Activated B cell treated with CpG ODN at 0.5 μM for 24 hours (primary cell): ENCODE measurements at regions not wholly inside any gene's neighbourhood (a gene's known extent, or its start where the extent isn't known, plus 50 kb on each side); places are given as distances from the start of the nearest gene placed in this dataset.

Experiments used
- ATAC-seq: fragments of 200-7000 bp; cut with Tn5 transposase; one replicate; pipeline ENCODE4 v1.10.0; 2021; ENCODE audit warnings: low read depth, mild to moderate bottlenecking, moderate library complexity
- CTCF ChIA-PET: fragments of 350-600 bp; sonication (Branson Sonifier 250); formaldehyde crosslinking; loops from one replicate; lab custom pipeline; 2021; ENCODE audit warnings: antibody characterized with exemption; lab: Charles Lee
- POLR2A ChIA-PET: fragments of 350-600 bp; sonication (Branson Sonifier 250); formaldehyde crosslinking; loops from one replicate; lab custom pipeline; 2021; ENCODE audit warnings: antibody characterized with exemption; lab: Charles Lee
- DNase-seq: peaks from one replicate; pipeline ENCODE4 v3.0.0; 2022
- H3K27ac Mint-ChIP-seq: one replicate; pipeline ENCODE4 v1.8.0; 2020; ENCODE audit warnings: mixed read lengths
- H3K27me3 Mint-ChIP-seq: one replicate; pipeline ENCODE4 v1.8.0; 2021; ENCODE audit warnings: mixed read lengths
- H3K36me3 Mint-ChIP-seq: one replicate; pipeline ENCODE4 v1.8.0; 2021; ENCODE audit warnings: low read depth, mixed read lengths
- H3K4me1 Mint-ChIP-seq: one replicate; pipeline ENCODE4 v1.8.0; 2021; ENCODE audit warnings: mixed read lengths
- H3K4me3 Mint-ChIP-seq: one replicate; pipeline ENCODE4 v1.8.0; 2020; ENCODE audit warnings: mild to moderate bottlenecking, mixed read lengths
- H3K9me3 Mint-ChIP-seq: one replicate; pipeline ENCODE4 v1.8.0; 2020; ENCODE audit warnings: mixed read lengths
- intact Hi-C: fragments of 100-400 bp; cut with micrococcal nuclease; formaldehyde crosslinking; loops from one replicate; pipeline ENCODE4 v1.15.1; 2024
- TF ChIP-seq, protein P1 (sequence below): fragments of 200-600 bp; IDR thresholded peaks from one replicate; pipeline ENCODE4 v1.8.0; 2022; ENCODE audit warnings: antibody characterized with exemption, mild to moderate bottlenecking

DNA sequence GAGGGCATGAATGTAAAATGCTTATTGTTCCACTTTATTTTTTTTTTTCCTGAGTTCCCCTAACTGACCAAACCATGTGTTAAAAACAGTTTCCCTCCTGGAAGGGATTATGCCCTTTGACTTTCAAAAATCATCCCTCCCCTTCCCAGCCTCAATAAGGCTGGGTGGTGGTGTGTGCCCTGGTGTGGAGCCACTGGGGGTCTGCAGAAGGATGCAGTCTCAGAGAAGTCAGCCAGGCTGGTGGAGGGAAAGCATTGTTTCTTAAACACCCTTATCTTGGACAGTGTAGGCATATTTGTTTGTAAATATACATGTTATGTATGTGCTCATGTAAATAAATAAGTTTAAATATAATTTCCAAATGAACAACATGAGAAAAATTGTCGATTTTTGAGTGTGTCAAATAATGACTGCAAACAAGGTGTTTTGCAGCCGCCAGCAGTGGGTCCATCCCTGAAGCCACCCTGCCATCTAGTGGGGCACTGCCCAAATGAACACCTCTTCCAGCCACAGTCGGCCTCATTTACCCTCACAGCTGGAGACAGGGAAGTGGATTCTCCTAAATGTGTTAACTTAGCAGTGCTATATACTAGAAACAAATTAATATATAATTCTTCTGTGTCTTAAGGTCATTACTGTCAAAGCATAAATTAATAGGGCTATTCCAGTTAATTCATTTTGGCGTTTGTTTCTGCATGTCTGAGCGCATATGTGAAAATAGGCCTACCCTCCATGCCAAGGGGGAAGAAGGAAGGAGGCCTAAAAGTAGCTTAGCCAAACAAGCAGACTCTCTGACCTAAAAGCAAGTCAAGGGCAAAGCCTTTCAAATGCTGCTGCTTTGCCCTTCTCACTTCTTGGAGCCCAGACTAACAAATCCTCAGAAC is 209.6 kb upstream of the PIK3C3 start:
- TF ChIP-seq, protein P1, sequence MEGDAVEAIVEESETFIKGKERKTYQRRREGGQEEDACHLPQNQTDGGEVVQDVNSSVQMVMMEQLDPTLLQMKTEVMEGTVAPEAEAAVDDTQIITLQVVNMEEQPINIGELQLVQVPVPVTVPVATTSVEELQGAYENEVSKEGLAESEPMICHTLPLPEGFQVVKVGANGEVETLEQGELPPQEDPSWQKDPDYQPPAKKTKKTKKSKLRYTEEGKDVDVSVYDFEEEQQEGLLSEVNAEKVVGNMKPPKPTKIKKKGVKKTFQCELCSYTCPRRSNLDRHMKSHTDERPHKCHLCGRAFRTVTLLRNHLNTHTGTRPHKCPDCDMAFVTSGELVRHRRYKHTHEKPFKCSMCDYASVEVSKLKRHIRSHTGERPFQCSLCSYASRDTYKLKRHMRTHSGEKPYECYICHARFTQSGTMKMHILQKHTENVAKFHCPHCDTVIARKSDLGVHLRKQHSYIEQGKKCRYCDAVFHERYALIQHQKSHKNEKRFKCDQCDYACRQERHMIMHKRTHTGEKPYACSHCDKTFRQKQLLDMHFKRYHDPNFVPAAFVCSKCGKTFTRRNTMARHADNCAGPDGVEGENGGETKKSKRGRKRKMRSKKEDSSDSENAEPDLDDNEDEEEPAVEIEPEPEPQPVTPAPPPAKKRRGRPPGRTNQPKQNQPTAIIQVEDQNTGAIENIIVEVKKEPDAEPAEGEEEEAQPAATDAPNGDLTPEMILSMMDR = no peak
- intact Hi-C loops = no loop called here
- ATAC-seq (no peak), DNase-seq (no peak)
- Mint-ChIP-seq H3K4me1 (no peaks in the 10 kb centered on the region), H3K4me3 (no peak overlapping the region), H3K9me3 (no peaks in the 10 kb centered on the region), H3K27ac (no peak overlapping the region), H3K27me3 (no peaks in the 10 kb centered on the region), H3K36me3 (no peaks in the 10 kb centered on the region)
- CTCF ChIA-PET = no interaction called here
- POLR2A ChIA-PET = no interaction called here

DNA sequence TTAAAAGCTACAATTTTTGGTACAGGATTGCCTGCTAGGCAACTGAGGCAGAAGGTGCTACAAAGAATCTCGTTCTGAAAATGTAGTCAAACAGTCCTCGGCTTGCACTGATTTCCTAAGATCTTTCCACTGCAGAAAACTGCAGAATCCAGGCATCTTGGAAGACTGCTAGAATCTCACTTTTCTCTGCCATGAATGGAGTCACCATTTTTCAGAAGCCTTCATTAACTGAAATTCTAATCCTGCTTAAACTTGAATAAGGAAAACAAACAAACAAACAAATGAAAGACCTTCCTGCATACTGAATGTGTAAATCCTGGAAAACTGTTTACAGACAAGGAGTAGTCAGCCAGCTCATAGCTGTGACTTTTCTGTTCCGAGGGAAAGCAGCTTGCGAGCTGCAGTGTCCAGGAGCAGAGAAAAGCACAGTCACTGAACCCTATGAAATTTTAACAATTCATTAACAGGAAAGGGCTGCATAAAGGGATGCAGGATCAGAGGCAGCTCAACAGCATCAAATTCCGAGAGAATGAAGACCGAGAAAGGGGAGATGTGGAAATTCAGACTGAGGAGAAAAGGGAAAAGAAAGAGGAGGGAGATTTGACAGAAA is 210.5 kb upstream of the PIK3C3 start:
- no peaks in the 10 kb centered on the region for H3K36me3 Mint-ChIP-seq
- TF ChIP-seq, protein P1 = no peak
- no peak overlapping the region for H3K27ac Mint-ChIP-seq
- no peaks in the 10 kb centered on the region for H3K27me3 Mint-ChIP-seq
- intact Hi-C loops = no loop called here
- ChIA-PET CTCF (no interaction called here), POLR2A (no interaction called here)
- ATAC-seq (no peak), DNase-seq (no peak)
- H3K4me3 Mint-ChIP-seq = no peak overlapping the region
- H3K9me3 Mint-ChIP-seq = no peaks in the 10 kb centered on the region
- H3K4me1 Mint-ChIP-seq = no peaks in the 10 kb centered on the region

DNA sequence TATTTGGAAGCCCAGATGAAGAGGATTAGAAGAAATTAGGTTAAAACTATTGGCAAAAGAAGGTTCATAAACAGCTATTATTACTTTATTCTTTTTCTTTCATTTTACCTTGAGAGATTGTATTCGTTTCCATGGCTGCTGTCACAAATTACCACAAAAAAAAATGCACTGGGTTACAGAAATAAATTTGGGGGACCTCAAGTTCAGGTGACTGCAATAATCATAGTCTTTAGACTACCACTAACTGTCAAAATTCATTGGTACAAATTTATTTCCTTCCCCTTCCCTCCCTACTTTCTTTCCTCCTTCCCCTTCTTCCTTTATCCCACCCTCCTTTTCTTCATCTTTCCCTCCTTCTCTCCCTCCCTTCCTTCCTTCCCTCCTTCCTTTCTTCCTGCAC is 217.8 kb upstream of the PIK3C3 start:
- TF ChIP-seq, protein P1 = no peak
- intact Hi-C loops = no loop called here
- Mint-ChIP-seq H3K4me1 (no peaks in the 10 kb centered on the region), H3K27ac (no peak overlapping the region), H3K9me3 (no peaks in the 10 kb centered on the region), H3K4me3 (no peak overlapping the region), H3K27me3 (no peaks in the 10 kb centered on the region), H3K36me3 (no peaks in the 10 kb centered on the region)
- DNase-seq = no peak
- CTCF ChIA-PET = no interaction called here
- POLR2A ChIA-PET = no interaction called here
- no peak for ATAC-seq

DNA sequence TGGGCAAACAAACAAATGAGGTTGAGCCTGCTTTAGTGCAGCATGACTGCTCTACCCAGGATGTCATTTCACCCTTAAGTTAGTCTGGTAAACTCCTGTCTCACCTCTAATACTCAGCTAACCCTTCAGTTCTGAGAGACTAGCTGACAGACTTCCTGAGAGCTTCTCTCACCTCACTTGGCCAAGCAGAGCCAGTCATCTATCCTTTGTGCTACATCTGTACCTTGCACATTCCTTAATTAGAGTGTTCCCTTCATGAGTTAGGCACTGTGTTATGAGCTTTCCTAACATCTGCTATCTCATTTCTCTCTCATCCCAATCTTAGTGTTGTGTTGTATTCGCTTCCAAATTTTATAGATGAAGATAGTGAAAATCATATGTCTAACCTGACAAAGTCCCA is 220.1 kb upstream of the PIK3C3 start:
- ATAC-seq = no peak
- Mint-ChIP-seq H3K9me3 (no peaks in the 10 kb centered on the region), H3K36me3 (no peaks in the 10 kb centered on the region), H3K27ac (no peak overlapping the region), H3K4me1 (no peaks in the 10 kb centered on the region), H3K27me3 (no peaks in the 10 kb centered on the region), H3K4me3 (no peak overlapping the region)
- ChIA-PET POLR2A (no interaction called here), CTCF (no interaction called here)
- TF ChIP-seq, protein P1 = no peak
- intact Hi-C loops = no loop called here
- no peak for DNase-seq

DNA sequence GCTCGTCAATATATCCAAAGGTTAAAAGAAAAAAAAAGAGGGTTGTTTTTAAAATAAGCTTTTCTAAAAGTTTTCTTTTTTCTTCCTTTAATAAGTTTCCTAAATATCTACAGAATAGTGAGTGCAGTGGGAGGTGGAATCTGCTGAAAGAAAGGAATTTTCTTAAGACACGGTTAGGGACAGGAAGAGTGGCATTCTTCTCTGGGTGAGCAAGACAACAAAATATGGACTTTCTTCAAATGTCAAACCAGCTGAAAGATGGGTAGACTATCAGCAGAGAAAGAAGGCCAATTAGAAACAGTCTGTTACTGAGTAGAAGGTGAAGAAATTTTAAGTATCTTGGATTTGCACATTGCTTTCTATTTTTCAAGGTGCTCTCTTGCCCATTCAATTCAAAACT is 222.7 kb upstream of the PIK3C3 start:
- Mint-ChIP-seq H3K27me3 (no peaks in the 10 kb centered on the region), H3K4me1 (no peaks in the 10 kb centered on the region), H3K36me3 (no peaks in the 10 kb centered on the region), H3K4me3 (no peak overlapping the region), H3K27ac (no peak overlapping the region), H3K9me3 (no peaks in the 10 kb centered on the region)
- intact Hi-C loops = no loop called here
- DNase-seq = no peak
- TF ChIP-seq, protein P1 = no peak
- ATAC-seq = no peak
- ChIA-PET CTCF (no interaction called here), POLR2A (no interaction called here)
